ENCODE measurements at regions not wholly inside any gene's neighbourhood (a gene's known extent, or its start where the extent isn't known, plus 50 kb on each side); places are given as distances from the start of the nearest gene placed in this dataset.

- no peak for TF ChIP-seq CTCF (IDR thresholded peaks at IDR 0.05)
- no peak for TF ChIP-seq POLR2A (IDR thresholded peaks at IDR 0.05)
Measured at GRCh38 chr2:107461301-107461700, 365.4 kb upstream of the RGPD4 start.

Measured in uterus (tissue), 2 donors.